GM19035 (cell line): ENCODE measurements at regions not wholly inside any gene's neighbourhood (a gene's known extent, or its start where the extent isn't known, plus 50 kb on each side); places are given as distances from the start of the nearest gene placed in this dataset.
"Not testable (repeated sequence)": the region's sequence is repeated elsewhere in the genome, so short reads cannot be mapped to it uniquely, and the experiment has no call there.

Source experiments
- ATAC-seq: cut with Tn5 transposase; IDR thresholded peaks from one replicate; pipeline ENCODE4 v1.9.1; 2021; ENCODE audit not compliant: unreplicated experiment

DNA sequence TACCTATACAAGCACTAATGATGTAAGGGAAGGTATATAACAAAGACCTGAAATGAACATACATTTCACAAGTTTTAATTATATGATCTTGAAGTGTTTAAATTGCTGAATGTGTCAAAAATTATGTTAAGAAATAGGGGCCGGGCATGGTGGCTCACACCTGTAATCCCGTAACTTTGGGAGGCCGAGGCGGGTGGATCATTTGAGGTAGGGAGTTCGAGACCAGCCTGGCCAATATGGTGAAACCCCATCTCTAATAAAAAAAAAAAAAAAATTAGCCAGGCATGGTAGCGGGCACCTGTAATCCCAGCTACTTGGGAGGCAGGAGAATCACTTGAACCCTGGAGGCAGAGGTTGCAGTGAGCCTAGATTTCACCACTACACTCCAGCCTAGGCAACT lies 537.4 kb upstream of the STEAP1 start:
- ATAC-seq = not testable (repeated sequence)

DNA sequence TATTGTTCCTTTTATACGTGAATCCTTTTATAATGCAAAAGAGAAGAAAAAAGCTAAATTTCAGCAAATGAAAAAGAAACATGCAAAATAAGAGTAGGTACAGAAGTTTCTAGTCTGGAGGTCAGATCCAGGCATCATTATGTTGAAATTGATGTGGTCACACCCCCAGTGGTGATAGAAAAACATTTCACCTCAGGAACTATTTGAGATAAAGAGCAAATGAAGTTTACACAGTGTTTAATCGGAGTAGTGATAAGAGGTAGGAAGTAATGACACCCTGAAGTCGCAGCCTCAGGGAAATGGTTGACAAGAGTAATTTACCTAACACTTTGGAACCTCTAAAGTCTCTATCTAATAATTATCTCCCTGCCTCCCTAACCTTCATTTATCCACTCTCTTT lies 536.0 kb upstream of the STEAP1 start:
- no peak for ATAC-seq

DNA sequence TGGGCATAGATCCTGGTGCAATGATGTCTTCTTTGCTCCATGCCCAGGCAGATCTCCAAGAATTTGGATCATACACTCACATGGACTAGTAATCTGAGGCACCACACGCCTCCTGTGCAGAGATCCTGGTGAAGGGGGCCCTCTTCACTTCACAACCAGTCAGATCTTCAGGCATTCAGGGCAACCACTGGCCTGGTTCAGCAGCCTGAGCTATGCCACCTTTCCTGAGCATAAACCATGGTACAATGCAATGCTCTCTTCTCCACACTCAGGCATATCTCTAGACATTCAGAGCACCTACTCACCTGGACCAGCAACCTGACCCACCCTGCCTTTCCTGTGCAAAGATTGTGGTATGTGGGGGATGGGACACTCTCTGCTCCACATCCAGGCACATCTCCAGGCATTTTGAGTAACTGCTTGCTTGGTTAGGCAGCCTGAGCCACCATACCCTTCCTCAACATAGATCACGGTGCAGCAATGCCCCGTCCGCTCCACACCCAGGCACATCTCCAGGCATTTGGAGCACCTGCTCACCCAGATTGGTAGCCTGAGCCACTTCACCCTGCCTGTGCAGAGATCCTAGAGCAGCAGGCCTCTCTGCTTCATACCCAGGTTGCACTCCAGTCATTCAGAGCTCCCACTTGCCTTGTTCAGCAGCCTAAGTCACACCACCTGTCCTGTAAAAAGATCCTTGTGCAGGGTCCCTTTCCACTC lies 532.2 kb upstream of the STEAP1 start:
- no peak for ATAC-seq

DNA sequence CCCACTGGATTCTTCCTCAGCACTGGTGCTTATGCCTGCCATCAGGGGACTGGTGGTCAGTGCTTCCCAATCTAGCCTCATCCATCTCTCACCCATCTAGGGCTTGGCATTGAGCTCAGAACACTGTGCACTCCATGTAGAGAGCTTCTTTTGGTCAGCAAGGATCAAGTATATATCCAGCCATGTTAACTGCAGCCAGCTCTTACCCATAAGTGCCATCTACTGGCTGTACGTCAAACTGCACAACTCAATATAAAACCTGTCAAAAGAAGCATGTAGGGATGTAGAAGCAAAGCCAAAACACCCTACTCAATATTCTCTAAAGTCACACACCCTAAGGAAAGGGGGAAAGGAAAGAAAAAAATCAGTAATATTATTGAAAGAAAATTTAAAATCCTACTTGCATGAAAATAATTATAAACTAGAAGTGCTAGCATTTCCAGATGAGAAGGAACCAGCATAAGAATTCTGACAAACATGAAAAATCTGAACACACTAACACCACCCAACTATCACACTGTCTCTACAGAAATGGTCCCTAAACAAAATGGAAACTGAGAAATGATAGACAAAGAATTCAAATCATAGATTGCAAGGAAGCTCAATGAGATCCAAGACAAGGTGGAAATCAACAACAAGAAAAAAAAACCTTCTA lies 531.1 kb upstream of the STEAP1 start:
- peak; percentile 96 for ATAC-seq

DNA sequence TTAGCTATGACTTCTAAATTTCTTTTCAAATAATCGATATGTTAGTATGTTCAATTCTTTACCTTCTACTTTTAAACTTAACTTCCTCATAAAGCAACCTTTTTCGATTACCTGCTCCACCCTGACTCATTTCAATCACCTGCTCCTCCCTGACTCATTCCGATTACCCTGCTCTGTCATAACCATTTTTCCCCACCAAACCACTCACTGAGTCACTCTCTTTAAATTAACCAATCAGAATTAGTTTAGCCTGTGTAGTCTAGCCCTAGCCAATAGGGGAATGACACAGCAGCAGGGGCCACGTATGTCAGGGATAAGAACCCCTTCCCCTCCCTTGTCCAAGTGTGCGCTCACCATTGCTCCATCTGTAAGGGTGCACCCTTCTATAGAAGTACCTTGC lies 530.1 kb upstream of the STEAP1 start:
- not testable (repeated sequence) for ATAC-seq

DNA sequence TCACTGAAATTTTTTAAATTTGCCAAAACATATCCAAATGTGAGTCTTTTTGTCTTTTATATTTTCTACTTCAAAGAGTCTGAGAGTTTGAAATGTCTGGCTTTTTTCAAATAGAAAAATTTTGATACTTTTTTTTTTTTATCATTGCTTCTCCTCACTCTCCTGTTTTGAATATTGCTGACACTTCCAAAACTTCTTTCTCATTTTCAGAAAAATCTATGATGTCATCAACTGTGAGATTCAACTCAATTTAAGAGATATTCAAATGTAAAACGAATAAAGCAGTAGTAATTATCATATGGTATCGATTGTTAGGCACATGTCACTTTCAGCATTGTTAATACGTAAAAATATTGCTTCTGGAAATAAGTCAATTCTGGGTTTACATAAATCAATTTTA lies 505.8 kb upstream of the STEAP1 start:
- no peak for ATAC-seq

DNA sequence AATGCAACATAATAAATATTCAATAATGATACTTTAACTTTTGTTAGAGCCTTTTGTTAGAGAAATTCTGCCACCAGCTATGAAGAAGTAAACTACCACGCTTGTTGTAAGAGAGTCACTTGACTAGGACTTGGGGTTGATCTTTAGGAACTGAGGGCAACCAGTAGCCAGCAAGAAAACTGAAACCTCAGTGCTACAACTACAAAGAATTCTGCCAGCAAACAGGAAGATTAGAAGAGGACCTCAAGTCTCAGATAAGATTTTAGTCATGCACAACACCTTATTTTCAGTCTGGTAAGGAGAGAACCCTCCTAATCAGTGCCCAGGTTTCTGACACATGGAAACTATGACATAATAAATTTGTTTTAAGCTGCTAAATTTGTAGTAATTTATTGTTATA lies 498.3 kb upstream of the STEAP1 start:
- no peak for ATAC-seq

DNA sequence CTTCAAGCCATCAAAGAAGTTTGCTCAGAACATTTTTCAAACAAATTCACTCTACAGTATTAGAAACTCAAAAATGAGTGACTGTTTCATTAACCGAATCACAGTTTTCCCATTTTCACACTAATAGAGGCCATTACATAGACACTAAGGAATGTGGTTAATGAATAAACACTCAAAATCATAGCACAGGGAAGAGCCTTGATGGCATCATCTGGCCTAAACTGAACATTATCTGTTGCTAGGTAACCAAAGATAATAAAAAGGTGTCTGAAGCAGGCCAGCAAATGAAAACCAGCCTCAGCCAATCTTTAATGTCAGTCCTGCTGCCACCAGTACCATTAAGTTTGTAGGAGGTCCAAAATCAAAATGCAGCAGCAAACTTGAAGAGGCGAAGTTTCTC lies 492.4 kb upstream of the STEAP1 start:
- ATAC-seq = no peak

DNA sequence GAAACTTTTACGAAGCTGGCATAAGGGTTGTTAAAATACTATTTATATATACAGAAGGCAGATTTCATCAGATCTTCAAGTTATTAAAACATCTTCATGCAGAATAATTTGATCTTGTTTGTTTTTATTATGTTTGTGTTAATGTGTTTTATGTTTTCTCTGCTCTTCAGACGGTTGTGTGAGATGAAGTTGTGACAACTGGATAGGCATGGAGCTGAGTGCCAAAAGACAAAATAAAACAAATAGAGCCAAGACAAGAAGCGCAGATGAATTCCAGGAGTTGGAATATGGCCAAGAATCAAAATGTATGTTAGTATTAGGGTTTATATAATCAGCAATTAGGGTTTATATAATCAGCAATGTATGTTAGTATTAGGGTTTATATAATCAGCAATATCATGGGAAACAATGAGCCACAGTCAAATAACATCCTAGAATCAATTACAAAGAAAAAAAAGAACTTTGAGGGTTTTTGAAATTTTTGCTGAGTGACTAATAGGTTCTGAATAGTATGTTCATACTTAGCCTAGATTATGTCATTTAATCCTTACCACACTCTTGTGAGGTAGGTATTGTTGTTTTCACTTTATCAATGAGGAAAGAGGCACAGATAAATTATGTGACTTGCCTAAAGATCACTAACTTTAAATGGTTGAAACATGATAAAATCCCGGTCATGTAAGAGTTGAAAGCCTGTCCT lies 488.0 kb upstream of the STEAP1 start:
- no peak for ATAC-seq

DNA sequence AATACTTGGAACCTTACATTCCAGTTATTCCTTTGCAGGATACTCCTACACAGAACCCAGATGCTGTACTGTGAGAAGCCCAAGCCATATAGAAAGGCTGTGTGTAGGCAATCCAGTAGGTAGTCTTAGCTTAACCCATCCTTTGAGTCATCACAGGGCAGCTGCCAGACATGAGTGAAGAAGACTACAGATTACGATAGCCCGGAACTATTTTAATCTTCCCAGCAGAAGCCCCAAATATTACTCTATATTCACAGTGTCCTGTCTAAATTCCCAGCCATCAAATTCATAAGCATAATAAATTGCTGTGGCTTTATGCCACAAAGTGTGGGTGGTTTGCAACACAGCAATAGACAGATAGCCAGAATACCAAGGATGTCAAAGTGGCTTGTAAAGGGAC lies 474.1 kb upstream of the STEAP1 start:
- no peak for ATAC-seq

DNA sequence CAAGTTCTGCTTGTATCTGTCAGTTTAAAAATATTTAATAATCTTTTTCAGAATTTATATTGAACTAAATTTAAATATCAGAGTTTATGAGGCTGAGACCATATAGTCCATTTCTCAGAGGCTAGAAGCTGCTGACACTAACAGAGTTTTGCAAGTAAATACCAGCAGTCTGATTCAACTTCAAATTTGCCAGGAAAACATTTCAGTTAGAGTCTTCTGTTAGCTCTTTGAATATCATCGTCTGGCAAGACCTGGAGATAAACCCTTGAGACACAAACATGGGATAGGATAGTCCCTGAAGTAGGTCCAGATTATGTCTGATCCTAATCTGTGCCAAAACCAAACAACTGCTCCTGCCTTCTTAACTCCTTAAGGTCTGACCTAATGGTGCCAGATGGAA lies 472.8 kb upstream of the STEAP1 start:
- ATAC-seq = no peak

DNA sequence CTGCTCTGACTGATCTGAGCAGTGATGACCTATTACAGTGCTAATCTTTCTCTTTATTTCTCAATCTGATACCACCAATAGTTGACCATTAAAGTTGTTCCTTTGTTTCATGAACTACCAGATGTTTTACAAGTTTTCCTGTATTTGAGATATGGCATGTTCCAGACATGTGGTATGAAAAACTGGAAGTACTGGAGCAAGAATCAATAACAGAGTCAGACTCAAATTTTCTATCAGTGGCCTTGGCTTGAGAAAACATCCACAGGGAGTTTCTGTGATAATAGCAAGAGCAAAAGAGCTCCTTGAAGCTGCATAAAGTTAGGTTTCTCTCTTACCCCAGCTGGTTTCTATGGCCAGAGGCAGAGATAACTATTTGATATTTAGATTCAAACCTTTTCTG lies 469.0 kb upstream of the STEAP1 start:
- ATAC-seq = no peak

DNA sequence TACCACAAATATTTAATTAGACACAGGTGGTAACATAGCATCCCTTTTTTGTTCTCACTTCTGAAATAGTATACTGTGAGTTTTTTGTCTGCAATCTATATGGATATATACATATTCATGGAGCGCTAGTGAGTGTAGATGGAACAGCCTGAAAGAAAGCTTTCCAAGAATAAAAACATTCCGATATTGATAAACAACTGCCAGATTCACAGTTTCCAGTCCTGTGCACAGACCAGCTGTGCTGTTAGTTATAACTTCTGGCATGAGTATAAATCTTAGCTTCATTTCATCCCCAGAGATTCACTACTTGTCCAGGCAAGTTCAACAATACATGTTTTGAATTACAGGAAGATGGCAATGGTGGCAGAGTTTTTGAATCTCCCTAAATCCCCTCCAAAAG lies 467.1 kb upstream of the STEAP1 start:
- ATAC-seq = no peak

DNA sequence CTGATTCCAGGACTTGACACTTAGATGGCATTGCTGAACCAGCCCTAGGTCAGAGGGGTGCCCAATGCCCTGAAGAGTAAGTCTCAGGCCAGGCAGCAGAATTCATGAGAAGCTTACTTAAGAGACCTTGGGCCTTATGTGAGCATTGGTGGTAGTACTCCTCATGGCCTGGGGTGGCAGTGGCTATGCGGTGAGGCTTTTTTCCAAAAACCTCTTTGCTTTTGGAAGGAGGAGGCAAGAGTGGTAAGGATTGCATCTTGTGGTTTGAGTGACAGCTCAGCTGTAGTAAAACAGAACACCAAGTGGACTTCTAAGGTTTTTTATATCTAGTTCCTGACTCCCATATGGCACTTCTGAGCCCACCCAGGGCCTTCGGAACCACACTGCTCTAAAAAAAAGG lies 459.0 kb upstream of the STEAP1 start:
- no peak for ATAC-seq

DNA sequence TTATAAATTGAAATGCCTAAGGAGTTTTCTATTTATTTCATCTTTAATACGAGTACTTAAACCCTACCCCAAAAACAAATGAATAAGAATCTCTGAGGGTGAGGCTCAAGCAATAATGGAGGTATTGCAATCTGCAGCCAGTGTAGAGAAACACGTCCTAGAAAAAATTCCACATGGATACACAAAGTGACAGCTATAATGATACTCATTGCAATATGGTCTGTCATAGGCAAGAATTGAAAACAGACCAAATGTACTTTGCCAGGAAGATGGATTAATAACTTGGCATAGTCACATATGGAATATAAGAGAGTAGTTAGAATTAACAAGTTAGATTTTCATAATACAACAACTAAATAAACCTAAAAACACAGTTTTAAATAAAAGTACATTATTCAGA lies 440.1 kb upstream of the STEAP1 start:
- ATAC-seq = no peak

DNA sequence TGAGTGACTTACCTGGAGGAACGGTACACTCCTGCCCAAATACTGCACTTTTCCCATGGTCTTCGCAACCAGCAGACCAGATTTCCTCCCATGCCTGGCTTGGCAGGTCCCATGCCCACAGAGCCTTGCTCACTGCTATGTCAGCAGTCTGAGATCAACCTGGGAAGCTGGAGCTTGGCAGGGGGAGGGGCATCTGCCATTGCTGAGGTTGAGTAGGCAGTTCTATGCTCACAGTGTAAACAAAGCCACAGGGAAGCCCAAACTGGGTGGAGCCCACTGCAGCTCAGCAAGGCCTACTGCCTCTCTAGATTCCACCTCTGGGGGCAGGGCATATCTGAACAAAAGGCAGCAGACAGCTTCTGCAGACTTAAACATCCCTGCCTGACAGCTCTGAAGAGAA lies 435.3 kb upstream of the STEAP1 start:
- ATAC-seq = not testable (repeated sequence)

DNA sequence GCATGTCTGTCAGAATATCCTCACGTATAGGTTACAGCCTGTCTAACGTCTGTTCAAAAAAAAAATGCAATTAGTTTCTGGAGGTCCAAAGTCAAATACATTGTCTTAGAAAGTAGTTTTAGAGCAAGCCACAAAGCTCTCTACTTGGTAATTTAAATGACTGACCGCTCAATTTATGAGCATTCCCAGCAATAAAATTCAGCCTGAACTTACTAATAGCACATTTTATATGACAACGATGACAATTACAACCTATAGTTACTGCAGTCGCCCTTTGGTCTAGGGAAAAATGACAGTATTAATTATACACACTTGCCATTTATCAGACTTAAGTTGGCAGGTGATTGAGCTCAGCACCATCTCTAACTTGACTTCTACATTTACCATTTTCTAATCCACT lies 425.8 kb upstream of the STEAP1 start:
- no peak for ATAC-seq

DNA sequence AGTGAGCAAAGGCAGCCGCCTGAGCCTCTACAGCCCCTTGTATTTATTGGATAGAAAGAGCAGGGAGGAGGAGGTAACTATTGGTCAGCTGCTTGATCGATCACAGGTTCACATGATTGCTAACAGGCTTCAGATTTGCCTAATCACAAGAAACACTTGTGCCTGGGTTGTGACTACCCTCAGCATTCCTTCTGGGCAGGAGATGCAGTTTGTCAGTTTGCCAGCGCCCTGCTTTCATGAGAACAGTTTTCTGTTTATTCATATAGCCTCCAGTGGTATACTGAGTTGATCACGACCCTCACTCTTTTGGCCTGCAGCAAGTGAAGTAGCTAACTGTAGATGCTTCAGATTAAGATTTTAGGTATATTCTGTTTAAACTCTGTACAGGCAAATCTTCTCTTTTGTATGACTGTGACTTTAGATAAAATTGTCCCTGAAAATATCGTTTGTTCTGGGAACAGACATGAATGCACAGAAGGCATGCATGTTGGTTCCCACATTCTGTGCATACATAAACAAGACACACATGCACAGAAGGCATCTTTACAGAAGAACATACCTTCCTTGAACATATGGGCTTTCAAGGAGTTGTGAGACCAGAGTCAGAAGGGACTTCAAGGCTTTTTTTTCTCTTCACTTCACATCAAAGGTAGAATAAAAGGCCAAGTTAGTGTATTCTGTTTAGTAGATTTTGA lies 422.4 kb upstream of the STEAP1 start:
- no peak for ATAC-seq

DNA sequence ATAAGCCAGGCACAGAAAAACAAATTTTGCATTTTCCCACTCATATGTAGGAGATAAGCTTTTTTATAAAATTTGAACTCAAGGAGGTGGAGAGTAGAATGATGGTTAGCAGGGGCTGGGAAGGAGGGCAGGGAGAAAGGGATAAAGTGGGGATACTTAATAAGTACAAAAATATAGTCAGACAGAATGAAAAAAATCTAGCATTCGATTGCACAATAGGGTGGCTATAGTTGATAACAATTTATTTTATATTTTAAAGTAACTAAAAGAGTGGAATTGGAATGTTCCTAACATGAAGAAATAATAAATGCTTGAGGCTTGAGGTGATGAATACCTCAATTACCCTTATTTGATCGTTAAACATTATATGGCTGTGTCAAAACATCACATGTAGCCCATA lies 415.7 kb upstream of the STEAP1 start:
- ATAC-seq = no peak

DNA sequence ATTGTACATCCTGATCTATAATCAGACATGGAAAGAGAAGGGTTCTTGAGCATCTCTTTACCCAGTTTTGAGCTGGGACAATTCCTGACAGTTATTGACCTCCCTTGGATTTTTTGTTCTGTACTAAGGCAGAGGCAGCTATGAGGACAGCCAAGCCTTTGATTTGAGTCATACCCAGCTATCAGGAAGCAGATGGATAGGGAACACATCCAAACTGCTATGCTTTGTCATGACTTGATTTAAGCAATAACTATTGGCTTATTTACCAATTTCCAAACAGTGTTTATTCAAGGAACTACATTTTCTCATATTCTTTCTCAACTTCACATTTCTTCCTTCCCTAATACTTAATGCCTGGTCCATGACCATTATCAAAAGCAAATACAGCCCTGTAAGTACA lies 396.4 kb upstream of the STEAP1 start:
- ATAC-seq = no peak

DNA sequence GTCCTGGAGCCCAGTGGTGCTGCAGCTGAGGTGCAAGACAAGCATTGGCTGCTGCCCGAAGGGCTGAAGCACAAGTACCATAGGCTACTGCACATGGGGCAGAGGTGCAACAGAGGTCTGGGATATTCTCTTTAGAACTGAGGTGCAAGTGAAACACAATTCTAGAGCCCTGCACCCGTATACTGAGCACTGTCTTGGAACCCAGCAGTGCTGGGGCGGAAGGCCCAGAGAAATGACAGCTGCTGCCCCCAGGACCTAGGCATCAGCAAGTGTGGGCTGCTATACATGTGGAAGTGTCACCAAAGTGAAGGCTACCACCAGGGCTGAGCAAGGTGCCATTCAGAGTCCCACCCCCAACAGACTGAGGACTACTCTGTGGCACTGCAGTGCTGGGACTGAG lies 393.6 kb upstream of the STEAP1 start:
- no peak for ATAC-seq

DNA sequence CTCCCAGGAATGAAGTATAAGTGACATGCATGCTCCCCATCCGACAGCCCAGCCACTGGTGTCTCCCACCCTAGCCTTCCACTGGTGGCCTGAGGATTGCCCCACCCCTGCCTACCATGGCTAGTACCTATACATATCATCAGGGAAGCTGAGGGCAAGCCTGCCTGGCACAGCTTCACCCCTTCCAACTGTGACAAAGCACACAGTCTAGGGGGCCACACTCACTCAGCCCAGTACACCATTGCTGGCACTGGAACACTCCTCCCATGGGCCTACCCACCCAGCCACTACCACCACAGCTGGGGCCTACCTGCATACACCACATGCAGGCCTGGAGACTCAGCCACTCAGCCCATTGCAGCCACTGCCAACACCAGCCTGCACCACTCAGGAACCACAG lies 393.1 kb upstream of the STEAP1 start:
- ATAC-seq = no peak
